ENCODE measurements at regions not wholly inside any gene's neighbourhood (a gene's known extent, or its start where the extent isn't known, plus 50 kb on each side); places are given as distances from the start of the nearest gene placed in this dataset.

- FAIRE-seq (no peak), DNase-seq (ENCODE audit: low read depth) (no peak)
- H3K36me3 Mint-ChIP-seq (ENCODE audit: low read depth, unreplicated experiment) = no peaks in the 10 kb centered on the region
- Histone ChIP-seq H3K9ac (ENCODE audit: low read length) (no peak overlapping the region), H3K27ac (ENCODE audit: low read depth, low read length) (no peak overlapping the region), H3K9me3 (ENCODE audit: insufficient read depth, low read depth, low read length) (no peaks in the 10 kb centered on the region), H3K4me3 (ENCODE audit: insufficient read depth, low read depth, low read length) (no peak overlapping the region), H2AFZ (ENCODE audit: low read depth, low read length) (no peak overlapping the region), H3K36me3 (ENCODE audit: insufficient read depth, low read length) (no peaks in the 10 kb centered on the region), H3K27me3 (ENCODE audit: insufficient read depth, low read length) (no peaks in the 10 kb centered on the region), H4K20me1 (ENCODE audit: insufficient read depth, low read length) (no peaks in the 10 kb centered on the region), H3K4me1 (ENCODE audit: insufficient read depth, low read length) (no peaks in the 10 kb centered on the region), H3K79me2 (ENCODE audit: insufficient read depth, low read length) (no peaks in the 10 kb centered on the region), H3K4me2 (ENCODE audit: low read length) (no peak overlapping the region)
- no peaks in the 10 kb centered on the region for H3K9me3 Mint-ChIP-seq (ENCODE audit: unreplicated experiment)
- H3K4me3 Mint-ChIP-seq (ENCODE audit: unreplicated experiment) = no peak overlapping the region
- no peaks in the 10 kb centered on the region for H3K27me3 Mint-ChIP-seq (ENCODE audit: low read depth, unreplicated experiment)
- H3K27ac Mint-ChIP-seq (ENCODE audit: unreplicated experiment) = no peak overlapping the region
- peaks cover 4% of the 10 kb centered on the region for H3K4me1 Mint-ChIP-seq (ENCODE audit: low read depth, unreplicated experiment)
- TF ChIP-seq CTCF (IDR thresholded peaks at IDR 0.05; ENCODE audit: insufficient read depth, low read depth, low read length) (no peak), EZH2 (IDR thresholded peaks at IDR 0.05; ENCODE audit: insufficient read depth, low read length) (no peak)
Measured at GRCh38 chr4:85376285-85376684, 98.7 kb upstream of the ARHGAP24 start.

- Histone ChIP-seq H3K27ac (ENCODE audit: low read depth, low read length) (no peak overlapping the region), H3K9me3 (ENCODE audit: insufficient read depth, low read depth, low read length) (no peaks in the 10 kb centered on the region), H4K20me1 (ENCODE audit: insufficient read depth, low read length) (no peaks in the 10 kb centered on the region), H3K36me3 (ENCODE audit: insufficient read depth, low read length) (no peaks in the 10 kb centered on the region), H3K4me2 (ENCODE audit: low read length) (no peak overlapping the region), H2AFZ (ENCODE audit: low read depth, low read length) (no peak overlapping the region), H3K9ac (ENCODE audit: low read length) (no peak overlapping the region), H3K4me1 (ENCODE audit: insufficient read depth, low read length) (no peaks in the 10 kb centered on the region), H3K79me2 (ENCODE audit: insufficient read depth, low read length) (no peaks in the 10 kb centered on the region), H3K4me3 (ENCODE audit: insufficient read depth, low read depth, low read length) (no peak overlapping the region), H3K27me3 (ENCODE audit: insufficient read depth, low read length) (no peaks in the 10 kb centered on the region)
- no peaks in the 10 kb centered on the region for H3K27me3 Mint-ChIP-seq (ENCODE audit: low read depth, unreplicated experiment)
- H3K4me1 Mint-ChIP-seq (ENCODE audit: low read depth, unreplicated experiment) = no peaks in the 10 kb centered on the region
- no peaks in the 10 kb centered on the region for H3K9me3 Mint-ChIP-seq (ENCODE audit: unreplicated experiment)
- H3K27ac Mint-ChIP-seq (ENCODE audit: unreplicated experiment) = no peak overlapping the region
- no peak overlapping the region for H3K4me3 Mint-ChIP-seq (ENCODE audit: unreplicated experiment)
- no peak for TF ChIP-seq EZH2 (IDR thresholded peaks at IDR 0.05; ENCODE audit: insufficient read depth, low read length)
- FAIRE-seq (no peak), DNase-seq (ENCODE audit: low read depth) (no peak)
- no peaks in the 10 kb centered on the region for H3K36me3 Mint-ChIP-seq (ENCODE audit: low read depth, unreplicated experiment)
Measured at GRCh38 chr4:85381968-85382367, 93.0 kb upstream of the ARHGAP24 start.

GRCh38 chr4:85391071-85391470, 83.9 kb upstream of the ARHGAP24 start:
- Histone ChIP-seq H3K27me3 (ENCODE audit: insufficient read depth, low read length) (no peaks in the 10 kb centered on the region), H3K9ac (ENCODE audit: low read length) (no peak overlapping the region), H3K79me2 (ENCODE audit: insufficient read depth, low read length) (no peaks in the 10 kb centered on the region), H2AFZ (ENCODE audit: low read depth, low read length) (no peak overlapping the region), H3K4me2 (ENCODE audit: low read length) (no peak overlapping the region), H3K9me3 (ENCODE audit: insufficient read depth, low read depth, low read length) (no peaks in the 10 kb centered on the region), H3K27ac (ENCODE audit: low read depth, low read length) (no peak overlapping the region), H3K4me1 (ENCODE audit: insufficient read depth, low read length) (no peaks in the 10 kb centered on the region), H3K4me3 (ENCODE audit: insufficient read depth, low read depth, low read length) (no peak overlapping the region), H4K20me1 (ENCODE audit: insufficient read depth, low read length) (no peaks in the 10 kb centered on the region), H3K36me3 (ENCODE audit: insufficient read depth, low read length) (no peaks in the 10 kb centered on the region)
- Mint-ChIP-seq H3K27me3 (ENCODE audit: low read depth, unreplicated experiment) (no peaks in the 10 kb centered on the region), H3K36me3 (ENCODE audit: low read depth, unreplicated experiment) (no peaks in the 10 kb centered on the region), H3K27ac (ENCODE audit: unreplicated experiment) (no peak overlapping the region), H3K4me1 (ENCODE audit: low read depth, unreplicated experiment) (no peaks in the 10 kb centered on the region), H3K9me3 (ENCODE audit: unreplicated experiment) (no peaks in the 10 kb centered on the region), H3K4me3 (ENCODE audit: unreplicated experiment) (no peak overlapping the region)
- DNase-seq (ENCODE audit: low read depth) (no peak), FAIRE-seq (no peak)
- TF ChIP-seq CTCF (IDR thresholded peaks at IDR 0.05; ENCODE audit: insufficient read depth, low read depth, low read length) (no peak), EZH2 (IDR thresholded peaks at IDR 0.05; ENCODE audit: insufficient read depth, low read length) (no peak)
